Progenitor cell of endocrine pancreas (in vitro differentiated cells): ENCODE measurements at regions not wholly inside any gene's neighbourhood (a gene's known extent, or its start where the extent isn't known, plus 50 kb on each side); places are given as distances from the start of the nearest gene placed in this dataset.

Experiments
- DNase-seq: peaks from one replicate; pipeline ENCODE4 v3.0.0; 2021; ENCODE audit warnings: low spot score; ENCODE audit not compliant: unreplicated experiment
- H3K27ac Mint-ChIP-seq: 2 replicates; pipeline ENCODE4 v1.8.0; 2021; ENCODE audit warnings: mild to moderate bottlenecking, moderate library complexity, mixed read lengths
- H3K27me3 Mint-ChIP-seq: 2 replicates; pipeline ENCODE4 v1.8.0; 2021; ENCODE audit warnings: mixed read lengths
- H3K36me3 Mint-ChIP-seq: 2 replicates; pipeline ENCODE4 v1.8.0; 2022; ENCODE audit warnings: mixed read lengths; ENCODE audit not compliant: insufficient read depth
- H3K4me1 Mint-ChIP-seq: 2 replicates; pipeline ENCODE4 v1.8.0; 2021; ENCODE audit warnings: low read depth, mixed read lengths
- H3K4me3 Mint-ChIP-seq: 2 replicates; pipeline ENCODE4 v1.8.0; 2021; ENCODE audit warnings: low read depth, mild to moderate bottlenecking, moderate library complexity, mixed read lengths
- H3K9me3 Mint-ChIP-seq: 2 replicates; pipeline ENCODE4 v1.8.0; 2021; ENCODE audit warnings: low read depth, mixed read lengths
- CTCF ChIP-seq: fragments of 200-600 bp; sonication (generic); IDR thresholded peaks from one replicate; pipeline ENCODE4 v1.5.0; 2021; ENCODE audit warnings: antibody characterized with exemption, mild to moderate bottlenecking; ENCODE audit not compliant: unreplicated experiment

- no peak for DNase-seq
- Mint-ChIP-seq H3K9me3 (peaks cover 3% of the 10 kb centered on the region), H3K27ac (no peak overlapping the region), H3K4me3 (no peak overlapping the region), H3K36me3 (no peaks in the 10 kb centered on the region), H3K27me3 (peaks cover 8% of the 10 kb centered on the region), H3K4me1 (peaks cover 3% of the 10 kb centered on the region)
- no peak for TF ChIP-seq CTCF
Measured at GRCh38 chr1:4959216-4959615, 304.8 kb downstream of the AJAP1 start.

DNA sequence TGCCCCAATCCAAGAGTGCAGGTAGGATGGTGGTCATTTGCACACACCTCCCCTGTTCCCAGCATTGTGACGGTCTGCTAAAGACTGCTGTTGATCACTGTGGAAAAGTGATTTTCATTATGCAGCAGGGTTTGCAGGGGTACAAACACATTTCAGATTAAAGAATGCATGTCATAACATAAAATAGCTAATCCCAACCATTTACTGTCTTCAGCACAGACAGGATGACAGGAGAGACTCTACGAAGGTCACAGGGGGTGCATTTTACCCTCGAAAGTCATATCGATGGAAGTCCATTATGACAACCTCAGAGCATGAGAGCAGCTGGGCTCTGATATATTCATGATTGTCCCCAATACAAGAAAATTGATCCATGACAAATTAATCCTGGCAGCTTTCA is 302.6 kb downstream of the AJAP1 start:
- TF ChIP-seq CTCF, result no peak
- H3K4me1 Mint-ChIP-seq, result no peaks in the 10 kb centered on the region
- no peak overlapping the region for H3K27ac Mint-ChIP-seq
- no peak overlapping the region for H3K4me3 Mint-ChIP-seq
- DNase-seq, result no peak
- H3K27me3 Mint-ChIP-seq, result peaks cover 3% of the 10 kb centered on the region
- no peaks in the 10 kb centered on the region for H3K36me3 Mint-ChIP-seq
- H3K9me3 Mint-ChIP-seq, result peaks cover 24% of the 10 kb centered on the region

DNA sequence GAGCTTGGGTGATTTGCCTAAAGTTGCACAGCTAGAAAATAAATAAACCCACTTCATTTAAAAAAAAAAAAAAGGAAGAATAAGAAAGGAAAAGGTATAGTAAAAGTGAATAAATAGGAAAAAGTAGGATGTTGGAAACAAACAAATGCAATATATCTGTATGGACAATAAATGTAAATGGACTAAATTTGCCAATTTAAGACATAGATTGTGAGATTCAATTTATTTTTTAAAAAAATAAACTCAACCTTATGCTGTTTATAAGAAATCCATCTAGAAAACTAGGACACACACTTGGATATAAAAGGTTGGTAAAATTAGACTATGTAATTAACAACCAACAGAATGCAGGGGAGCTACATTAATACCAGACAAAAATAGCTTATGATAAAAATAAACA is 300.0 kb downstream of the AJAP1 start:
- DNase-seq, result no peak
- Mint-ChIP-seq H3K9me3 (peaks cover 24% of the 10 kb centered on the region), H3K4me1 (no peaks in the 10 kb centered on the region), H3K27ac (no peak overlapping the region), H3K27me3 (peaks cover 5% of the 10 kb centered on the region), H3K36me3 (no peaks in the 10 kb centered on the region), H3K4me3 (no peak overlapping the region)
- no peak for TF ChIP-seq CTCF

DNA sequence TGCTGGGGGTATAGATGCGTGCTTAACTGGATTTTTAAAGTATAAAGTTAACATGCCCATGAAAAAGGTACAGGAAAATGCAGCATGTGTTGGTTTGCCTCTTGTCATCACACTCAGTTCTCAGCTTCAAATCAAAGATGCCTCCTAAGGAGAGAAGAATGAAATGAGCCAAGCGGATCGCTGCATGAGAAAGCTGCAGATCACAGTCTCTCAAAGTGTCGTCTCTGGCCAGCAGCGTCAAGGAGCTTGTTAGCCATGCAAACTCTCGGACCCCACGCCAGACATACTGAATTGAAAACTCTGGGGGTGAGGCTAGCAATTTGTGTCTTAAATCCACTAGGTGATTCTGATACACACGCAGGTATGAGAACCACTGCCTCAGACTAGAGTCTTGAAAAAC is 297.2 kb downstream of the AJAP1 start:
- no peaks in the 10 kb centered on the region for H3K4me1 Mint-ChIP-seq
- TF ChIP-seq CTCF, result no peak
- no peaks in the 10 kb centered on the region for H3K36me3 Mint-ChIP-seq
- peaks cover 24% of the 10 kb centered on the region for H3K9me3 Mint-ChIP-seq
- no peak overlapping the region for H3K27ac Mint-ChIP-seq
- no peak for DNase-seq
- H3K27me3 Mint-ChIP-seq, result peaks cover 14% of the 10 kb centered on the region
- no peak overlapping the region for H3K4me3 Mint-ChIP-seq

DNA sequence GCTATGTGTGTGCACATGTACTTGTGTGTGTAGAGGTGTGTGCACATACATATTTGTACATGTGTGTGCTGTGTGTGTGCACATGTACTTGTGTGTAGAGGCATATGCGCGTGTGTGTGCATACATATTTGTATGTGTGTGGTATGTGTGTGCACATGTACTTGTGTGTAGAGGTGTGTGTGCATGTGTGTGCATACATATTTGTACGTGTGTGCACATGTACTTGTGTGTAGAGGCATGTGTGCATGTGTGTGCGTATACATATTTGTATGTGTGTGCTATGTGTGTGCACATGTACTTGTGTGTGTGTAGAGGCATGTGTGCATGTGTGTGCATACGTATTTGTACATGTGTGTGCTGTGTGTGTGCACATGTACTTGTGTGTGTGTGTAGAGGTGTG is 291.9 kb downstream of the AJAP1 start:
- Mint-ChIP-seq H3K36me3 (no peaks in the 10 kb centered on the region), H3K9me3 (no peaks in the 10 kb centered on the region), H3K27ac (no peak overlapping the region), H3K27me3 (peaks cover 17% of the 10 kb centered on the region), H3K4me1 (no peaks in the 10 kb centered on the region), H3K4me3 (no peak overlapping the region)
- DNase-seq, result no peak
- TF ChIP-seq CTCF, result no peak
